GM12878 (cell line): ENCODE measurements at regions not wholly inside any gene's neighbourhood (a gene's known extent, or its start where the extent isn't known, plus 50 kb on each side); places are given as distances from the start of the nearest gene placed in this dataset.

Experiments used
- ATAC-seq: fragments of 200-7000 bp; cut with Tn5 transposase; 3 replicates; pipeline ENCODE4 v1.9.1; 2020; ENCODE audit warnings: mild to moderate bottlenecking, moderate library complexity
- BruUV-seq: library from RNA; stranded (reverse); fragments of 400-500 nt; replicated peaks from 2 replicates; lab custom pipeline; 2021; lab: Mats Ljungman, UMichigan
- CTCF ChIA-PET: fragments of 300-600 bp; sonication (Branson Sonifier 250); formaldehyde crosslinking; extraction: SDS; loops from one replicate; lab custom pipeline; 2021; ENCODE audit warnings: inconsistent platforms; lab: Yijun Ruan, JAX
- POLR2A ChIA-PET: fragments of 350-600 bp; formaldehyde crosslinking; extraction: SDS; loops from one replicate; lab custom pipeline; 2021; ENCODE audit warnings: inconsistent platforms; lab: Charles Lee
- RAD21 ChIA-PET: fragments of 300-600 bp; sonication (Branson Sonifier 250); formaldehyde crosslinking; loops from one replicate; lab custom pipeline; 2023; ENCODE audit warnings: antibody characterized with exemption; ENCODE audit not compliant: unreplicated experiment; lab: Charles Lee
- SMC1A ChIA-PET: fragments of 300-600 bp; sonication (Branson Sonifier 250); formaldehyde crosslinking; loops from one replicate; lab custom pipeline; 2023; ENCODE audit not compliant: unreplicated experiment, uncharacterized antibody; lab: Charles Lee
- DNase-seq: peaks from one replicate; pipeline ENCODE4 v3.0.0-alpha.2; 2011; ENCODE audit warnings: low read depth, low spot score
- FAIRE-seq: peaks from 3 replicates; lab custom pipeline; 2011; peaks lifted over from hg19 to GRCh38; lab: Jason Lieb, UNC
- H2AFZ ChIP-seq: 2 replicates; pipeline ENCODE4 v1.6.0; 2011; ENCODE audit warnings: low read depth, low read length, control low read depth; ENCODE audit not compliant: control insufficient read depth
- H3K27ac ChIP-seq: 2 replicates; pipeline ENCODE4 v1.5.1; 2011; ENCODE audit warnings: control low read depth; ENCODE audit not compliant: control insufficient read depth, insufficient read depth
- H3K27me3 ChIP-seq, 2 experiments: replicated peaks in 1 of 2; 2 replicates each; pipeline versions ENCODE4 v1.6.0 to v1.6.1; 2011; ENCODE audit warnings: low read length in 1 of 2; ENCODE audit not compliant: control insufficient read depth in 2 of 2, insufficient read depth in 2 of 2
- H3K36me3 ChIP-seq, 2 experiments: 2 replicates each; pipeline ENCODE4 v1.5.1; 2011; ENCODE audit warnings: low read length in 1 of 2; ENCODE audit not compliant: control insufficient read depth in 2 of 2, insufficient read depth in 2 of 2
- H3K4me1 ChIP-seq: 2 replicates; pipeline ENCODE4 v1.6.1; 2011; ENCODE audit warnings: mild to moderate bottlenecking, low read length, moderate library complexity, mixed read lengths; ENCODE audit not compliant: control insufficient read depth, insufficient read depth
- H3K4me2 ChIP-seq: 2 replicates; pipeline ENCODE4 v1.6.0; 2011; ENCODE audit warnings: control low read depth; ENCODE audit not compliant: control insufficient read depth, insufficient read depth
- H3K4me3 ChIP-seq: fragments of 200-600 bp; sonication (generic); 2 replicates; pipeline ENCODE4 v1.5.1; 2016
- H3K79me2 ChIP-seq: 2 replicates; pipeline ENCODE4 v1.6.0; 2011; ENCODE audit warnings: low read length; ENCODE audit not compliant: control insufficient read depth, insufficient read depth
- H3K9ac ChIP-seq: 2 replicates; pipeline ENCODE4 v1.8.0; 2011; ENCODE audit warnings: low read length, control low read depth, mixed read lengths; ENCODE audit not compliant: control insufficient read depth, insufficient read depth
- H3K9me3 ChIP-seq: replicated peaks from 3 replicates; pipeline ENCODE4 v1.5.1; 2011; ENCODE audit warnings: mild to moderate bottlenecking, low read length; ENCODE audit not compliant: control insufficient read depth, insufficient read depth
- H4K20me1 ChIP-seq: 2 replicates; pipeline ENCODE4 v1.6.0; 2011; ENCODE audit not compliant: control insufficient read depth, insufficient read depth
- ASH2L ChIP-seq: fragments of 300-600, 200-600 bp; sonication (generic); IDR thresholded peaks from 2 replicates; pipeline ENCODE4 v1.6.1; 2017; ENCODE audit warnings: low read depth, mild to moderate bottlenecking, borderline replicate concordance
- BHLHE40 ChIP-seq, 2 experiments: fragments of 450-650 bp in 1 of 2; IDR thresholded peaks; 2 replicates each; pipeline ENCODE4 v1.6.1; 2011 to 2017; ENCODE audit warnings: low read depth in 2 of 2, borderline replicate concordance in 1 of 2, improper control_type of control experiment in 1 of 2, low read length in 1 of 2, mild to moderate bottlenecking in 1 of 2
- EED ChIP-seq: sonication (generic); IDR thresholded peaks from 2 replicates; pipeline ENCODE4 v1.6.1; 2016; ENCODE audit warnings: antibody characterized with exemption, low read depth
- EP300 ChIP-seq, 2 experiments: fragments of 150-350 bp in 1 of 2; IDR thresholded peaks; 2 replicates each; pipeline ENCODE4 v1.6.1; 2011 to 2012; ENCODE audit warnings: low read depth in 2 of 2, low read length in 2 of 2, borderline replicate concordance in 1 of 2, improper control_type of control experiment in 1 of 2, inconsistent platforms in 1 of 2; ENCODE audit not compliant: control insufficient read depth in 1 of 2
- KLF5 ChIP-seq: fragments of 450-650 bp; IDR thresholded peaks from 2 replicates; pipeline ENCODE4 v1.6.1; 2014; ENCODE audit warnings: mild to moderate bottlenecking; ENCODE audit not compliant: partially characterized antibody
- RAD51 ChIP-seq: fragments of 450-650 bp; IDR thresholded peaks from 2 replicates; pipeline ENCODE4 v1.6.1; 2016; ENCODE audit warnings: moderate library complexity, mild to moderate bottlenecking, inconsistent platforms
- SMC3 ChIP-seq: IDR thresholded peaks from 2 replicates; pipeline ENCODE4 v1.6.1; 2011; ENCODE audit warnings: low read length, improper control_type of control experiment, borderline replicate concordance
- TCF3 ChIP-seq: IDR thresholded peaks from 2 replicates; pipeline ENCODE4 v1.6.1; 2012; ENCODE audit warnings: low read depth, mild to moderate bottlenecking, low read length, borderline replicate concordance; ENCODE audit not compliant: insufficient read depth
- WRNIP1 ChIP-seq: IDR thresholded peaks from 2 replicates; pipeline ENCODE4 v1.6.1; 2011; ENCODE audit warnings: low read depth, low read length, improper control_type of control experiment, borderline replicate concordance
- YBX1 ChIP-seq: fragments of 450-650 bp; IDR thresholded peaks from 2 replicates; pipeline ENCODE4 v1.6.1; 2016; ENCODE audit warnings: antibody characterized with exemption
- WGBS: methylation state at CpG from one replicate; pipeline ENCODE4 v1.1.6; 2016; ENCODE audit warnings: low lambda C conversion rate; ENCODE audit not compliant: insufficient replicate concordance, insufficient coverage; ENCODE audit errors: missing lambda C conversion rate; 5-methylcytosine and 5-hydroxymethylcytosine counted together
- in situ Hi-C: fragments of 300-500 bp; cut with MboI; formaldehyde crosslinking; loops from 9 replicates; pipeline ENCODE4 v1.14.3; 2018; ENCODE audit warnings: mixed read lengths
- intact Hi-C: fragments of 100-400 bp; cut with micrococcal nuclease; formaldehyde crosslinking; loops from one replicate; pipeline ENCODE4 v1.14.2; 2022; ENCODE audit not compliant: unreplicated experiment
- TF ChIP-seq, protein P1 (sequence below): fragments of 450-650 bp; IDR thresholded peaks from 2 replicates; pipeline ENCODE4 v1.6.1; 2016; ENCODE audit warnings: mild to moderate bottlenecking
- TF ChIP-seq, protein P2 (sequence below): fragments of 450-650 bp; IDR thresholded peaks from 2 replicates; pipeline ENCODE4 v1.6.1; 2017; ENCODE audit warnings: mild to moderate bottlenecking, moderate library complexity

DNA sequence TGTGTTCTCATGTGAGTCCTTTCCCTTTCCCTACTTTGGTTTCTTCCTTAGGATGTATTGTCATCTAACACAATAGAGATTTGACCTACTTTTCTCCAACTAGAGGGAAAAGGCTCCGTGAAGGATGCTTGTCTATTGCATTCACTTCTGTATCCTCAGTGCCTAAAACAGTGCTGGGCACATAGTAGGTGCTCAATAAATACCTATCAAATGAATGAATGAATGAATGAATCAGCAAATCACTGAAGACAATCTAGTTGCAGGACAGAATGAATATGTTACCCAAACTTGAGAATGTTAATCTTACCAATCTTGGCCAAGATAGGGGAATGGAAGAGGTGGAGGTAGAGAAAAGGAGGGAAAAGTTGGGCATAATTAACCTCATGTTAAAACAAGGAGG lies 131.2 kb upstream of the FOXN2 start:
- Histone ChIP-seq H3K79me2 (no peaks in the 10 kb centered on the region), H3K27ac (no peak overlapping the region), H3K9ac (no peak overlapping the region), H3K9me3 (peaks cover 2% of the 10 kb centered on the region; the same call in 1 of the 3 replicates), H3K36me3 (no peaks in the 10 kb centered on the region), H2AFZ (no peak overlapping the region), H3K4me1 (no peaks in the 10 kb centered on the region), H4K20me1 (no peaks in the 10 kb centered on the region), H3K4me3 (no peak overlapping the region), H3K4me2 (no peak overlapping the region), H3K27me3 (no peaks in the 10 kb centered on the region)
- ATAC-seq (no peak), FAIRE-seq (no peak), DNase-seq (no peak)
- BruUV-seq, result no TSS peak
- ChIA-PET RAD21 (no interaction called here), POLR2A (no interaction called here), CTCF (no interaction called here), SMC1A (no interaction called here)
- in situ Hi-C loops (no loop called here), intact Hi-C loops (no loop called here)
- 40% methylated on average over 1 of the region's 1 CpG for WGBS
- TF ChIP-seq EED, result no peak
- no peak for TF ChIP-seq KLF5
- TF ChIP-seq ASH2L, result no peak
- no peak for TF ChIP-seq YBX1

DNA sequence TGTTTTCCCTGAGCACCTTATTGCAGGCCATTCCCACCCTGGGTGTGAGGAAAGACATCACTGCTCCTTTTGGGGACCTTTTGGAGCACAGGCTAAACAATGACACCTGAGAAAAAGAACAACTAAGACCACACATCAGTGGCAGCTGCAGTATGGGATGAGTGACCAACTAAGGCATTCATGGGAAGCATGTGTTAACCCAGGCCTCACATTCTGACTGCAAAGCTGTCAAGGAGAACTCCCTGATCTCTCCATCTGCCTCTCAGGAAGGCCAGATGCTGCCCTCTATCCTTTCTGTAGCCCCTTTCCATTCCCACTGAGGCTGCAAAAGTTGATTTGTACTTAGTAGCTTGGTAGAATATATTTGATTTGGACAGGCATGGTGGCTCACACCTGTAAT lies 130.5 kb upstream of the FOXN2 start:
- ChIA-PET RAD21 (no interaction called here), SMC1A (interaction anchor here (0.6 kb wide), 1 partner anchor 284 kb away, joined by 3 read pairs; no protein-coding TSS in a partner anchor)

More for the DNA sequence above, 130.5 kb upstream of the FOXN2 start:
- ATAC-seq (no peak), FAIRE-seq (no peak), DNase-seq (no peak)
- Histone ChIP-seq H3K36me3 (no peaks in the 10 kb centered on the region), H3K27ac (no peak overlapping the region), H3K9me3 (no peaks in the 10 kb centered on the region), H3K79me2 (no peaks in the 10 kb centered on the region), H3K4me2 (no peak overlapping the region), H3K4me1 (no peaks in the 10 kb centered on the region), H3K27me3 (no peaks in the 10 kb centered on the region), H3K9ac (no peak overlapping the region), H3K4me3 (no peak overlapping the region), H2AFZ (no peak overlapping the region), H4K20me1 (no peaks in the 10 kb centered on the region)
- BruUV-seq, result no TSS peak
- TF ChIP-seq EP300 (IDR thresholded peaks at IDR 0.05; ENCODE audit: borderline replicate concordance in 1 of 2, control insufficient read depth in 1 of 2, low read depth in 2 of 2, low read length in 2 of 2), result no peak
- no peak for TF ChIP-seq SMC3
- TF ChIP-seq, protein P1, sequence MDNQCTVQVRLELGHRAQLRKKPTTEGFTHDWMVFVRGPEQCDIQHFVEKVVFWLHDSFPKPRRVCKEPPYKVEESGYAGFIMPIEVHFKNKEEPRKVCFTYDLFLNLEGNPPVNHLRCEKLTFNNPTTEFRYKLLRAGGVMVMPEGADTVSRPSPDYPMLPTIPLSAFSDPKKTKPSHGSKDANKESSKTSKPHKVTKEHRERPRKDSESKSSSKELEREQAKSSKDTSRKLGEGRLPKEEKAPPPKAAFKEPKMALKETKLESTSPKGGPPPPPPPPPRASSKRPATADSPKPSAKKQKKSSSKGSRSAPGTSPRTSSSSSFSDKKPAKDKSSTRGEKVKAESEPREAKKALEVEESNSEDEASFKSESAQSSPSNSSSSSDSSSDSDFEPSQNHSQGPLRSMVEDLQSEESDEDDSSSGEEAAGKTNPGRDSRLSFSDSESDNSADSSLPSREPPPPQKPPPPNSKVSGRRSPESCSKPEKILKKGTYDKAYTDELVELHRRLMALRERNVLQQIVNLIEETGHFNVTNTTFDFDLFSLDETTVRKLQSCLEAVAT, result no peak
- TF ChIP-seq, protein P2, sequence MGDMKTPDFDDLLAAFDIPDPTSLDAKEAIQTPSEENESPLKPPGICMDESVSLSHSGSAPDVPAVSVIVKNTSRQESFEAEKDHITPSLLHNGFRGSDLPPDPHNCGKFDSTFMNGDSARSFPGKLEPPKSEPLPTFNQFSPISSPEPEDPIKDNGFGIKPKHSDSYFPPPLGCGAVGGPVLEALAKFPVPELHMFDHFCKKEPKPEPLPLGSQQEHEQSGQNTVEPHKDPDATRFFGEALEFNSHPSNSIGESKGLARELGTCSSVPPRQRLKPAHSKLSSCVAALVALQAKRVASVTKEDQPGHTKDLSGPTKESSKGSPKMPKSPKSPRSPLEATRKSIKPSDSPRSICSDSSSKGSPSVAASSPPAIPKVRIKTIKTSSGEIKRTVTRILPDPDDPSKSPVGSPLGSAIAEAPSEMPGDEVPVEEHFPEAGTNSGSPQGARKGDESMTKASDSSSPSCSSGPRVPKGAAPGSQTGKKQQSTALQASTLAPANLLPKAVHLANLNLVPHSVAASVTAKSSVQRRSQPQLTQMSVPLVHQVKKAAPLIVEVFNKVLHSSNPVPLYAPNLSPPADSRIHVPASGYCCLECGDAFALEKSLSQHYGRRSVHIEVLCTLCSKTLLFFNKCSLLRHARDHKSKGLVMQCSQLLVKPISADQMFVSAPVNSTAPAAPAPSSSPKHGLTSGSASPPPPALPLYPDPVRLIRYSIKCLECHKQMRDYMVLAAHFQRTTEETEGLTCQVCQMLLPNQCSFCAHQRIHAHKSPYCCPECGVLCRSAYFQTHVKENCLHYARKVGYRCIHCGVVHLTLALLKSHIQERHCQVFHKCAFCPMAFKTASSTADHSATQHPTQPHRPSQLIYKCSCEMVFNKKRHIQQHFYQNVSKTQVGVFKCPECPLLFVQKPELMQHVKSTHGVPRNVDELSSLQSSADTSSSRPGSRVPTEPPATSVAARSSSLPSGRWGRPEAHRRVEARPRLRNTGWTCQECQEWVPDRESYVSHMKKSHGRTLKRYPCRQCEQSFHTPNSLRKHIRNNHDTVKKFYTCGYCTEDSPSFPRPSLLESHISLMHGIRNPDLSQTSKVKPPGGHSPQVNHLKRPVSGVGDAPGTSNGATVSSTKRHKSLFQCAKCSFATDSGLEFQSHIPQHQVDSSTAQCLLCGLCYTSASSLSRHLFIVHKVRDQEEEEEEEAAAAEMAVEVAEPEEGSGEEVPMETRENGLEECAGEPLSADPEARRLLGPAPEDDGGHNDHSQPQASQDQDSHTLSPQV, result no peak
- TF ChIP-seq TCF3, result no peak
- TF ChIP-seq WRNIP1, result no peak
- TF ChIP-seq BHLHE40 (IDR thresholded peaks at IDR 0.05; ENCODE audit: borderline replicate concordance in 1 of 2, low read depth in 2 of 2, low read length in 1 of 2), result no peak
- TF ChIP-seq RAD51, result no peak
- TF ChIP-seq YBX1, result no peak
- intact Hi-C loops, result no loop called here
- CTCF ChIA-PET, result no interaction called here
- in situ Hi-C loops, result no loop called here
- POLR2A ChIA-PET, result no interaction called here
